HepG2 (cell line): ENCODE measurements at regions not wholly inside any gene's neighbourhood (a gene's known extent, or its start where the extent isn't known, plus 50 kb on each side); places are given as distances from the start of the nearest gene placed in this dataset.

Experiments used
- ATAC-seq: fragments of 200-7000 bp; cut with Tn5 transposase; 3 replicates; pipeline ENCODE4 v1.9.1; 2020; ENCODE audit warnings: mild to moderate bottlenecking, moderate library complexity
- BruUV-seq: library from RNA; stranded (reverse); fragments of 400-500 nt; replicated peaks from 2 replicates; lab custom pipeline; 2021; lab: Mats Ljungman, UMichigan
- CTCF ChIA-PET: fragments of 300-600 bp; formaldehyde crosslinking; extraction: SDS; loops from one replicate; lab custom pipeline; 2021; ENCODE audit warnings: low total read pairs, inconsistent platforms, low intra/inter-chr PET ratio; lab: Yijun Ruan, JAX
- POLR2A ChIA-PET: fragments of 350-600 bp; sonication (Branson Sonifier 250); formaldehyde crosslinking; loops from one replicate; lab custom pipeline; 2020; ENCODE audit warnings: antibody characterized with exemption, inconsistent platforms; lab: Yijun Ruan, JAX
- DNase-seq: peaks from one replicate; pipeline ENCODE4 v3.0.0-alpha.2; 2015; ENCODE audit warnings: low spot score
- FAIRE-seq: peaks from 3 replicates; lab custom pipeline; 2011; peaks lifted over from hg19 to GRCh38; lab: Jason Lieb, UNC
- H2AFZ ChIP-seq: one replicate; pipeline ENCODE4 v1.6.1; 2011; ENCODE audit warnings: low read length, inconsistent platforms
- H3K27ac ChIP-seq: fragments of 300-600 bp; 3 replicates; pipeline ENCODE4 v1.8.0; 2011; ENCODE audit warnings: mixed run types, mild to moderate bottlenecking, mixed read lengths, low read length, inconsistent platforms; ENCODE audit not compliant: insufficient read depth; ENCODE audit errors: extremely low read length
- H3K27me3 ChIP-seq, 2 experiments: fragments of 200-600 bp in 1 of 2; 2 replicates in 1 of 2; 3 replicates in 1 of 2; pipeline versions ENCODE4 v1.6.0 to v1.8.0; 2011; ENCODE audit warnings: low read length in 2 of 2, mild to moderate bottlenecking in 2 of 2, moderate library complexity in 2 of 2, inconsistent platforms in 1 of 2; ENCODE audit not compliant: insufficient read depth in 2 of 2, control insufficient read depth in 1 of 2
- H3K36me3 ChIP-seq, 2 experiments: fragments of 200-600 bp in 1 of 2; replicated peaks in 1 of 2; 2 replicates in 1 of 2; 3 replicates in 1 of 2; pipeline versions ENCODE4 v1.5.1 to v1.8.0; 2011; ENCODE audit warnings: low read length in 2 of 2, inconsistent platforms in 1 of 2; ENCODE audit not compliant: insufficient read depth in 2 of 2, control insufficient read depth in 1 of 2
- H3K4me1 ChIP-seq: 2 replicates; pipeline ENCODE4 v1.5.1; 2012; ENCODE audit warnings: low read length, inconsistent platforms; ENCODE audit not compliant: insufficient read depth
- H3K4me2 ChIP-seq: 2 replicates; pipeline ENCODE4 v1.6.0; 2011; ENCODE audit warnings: low read depth, low read length, inconsistent platforms
- H3K4me3 ChIP-seq, 3 experiments: fragments of 200-600 bp in 1 of 3; sonication (generic), shearing (Covaris generic) in 1 of 3; replicated peaks in 1 of 3; 2 replicates each; pipeline ENCODE4 v1.5.1; 2011 to 2016; ENCODE audit warnings: low read length in 3 of 3, inconsistent platforms in 2 of 3, low read depth in 2 of 3, mild to moderate bottlenecking in 2 of 3, control low read depth in 1 of 3, mixed read lengths in 1 of 3; ENCODE audit not compliant: insufficient read depth in 1 of 3
- H3K79me2 ChIP-seq: one replicate; pipeline ENCODE4 v1.6.1; 2011; ENCODE audit warnings: low read length, inconsistent platforms; ENCODE audit not compliant: insufficient read depth
- H3K9ac ChIP-seq: 2 replicates; pipeline ENCODE4 v1.6.0; 2011; ENCODE audit warnings: mild to moderate bottlenecking, low read depth, low read length, inconsistent platforms; ENCODE audit not compliant: insufficient read depth
- H3K9me3 ChIP-seq: 2 replicates; pipeline ENCODE4 v1.5.1; 2012; ENCODE audit warnings: mild to moderate bottlenecking, low read length
- H4K20me1 ChIP-seq: 2 replicates; pipeline ENCODE4 v1.6.0; 2011; ENCODE audit warnings: inconsistent platforms, mild to moderate bottlenecking, low read length, moderate library complexity; ENCODE audit not compliant: insufficient read depth
- HOXA9 ChIP-seq: sonication (generic); formaldehyde crosslinking; IDR thresholded peaks from 2 replicates; pipeline ENCODE4 v1.8.1; 2022; ENCODE audit warnings: missing genetic modification reagents, mild to moderate bottlenecking, moderate library complexity, borderline replicate concordance
- KMT2A ChIP-seq: sonication (generic); formaldehyde crosslinking; IDR thresholded peaks from 2 replicates; pipeline ENCODE4 v1.4.0; 2020; ENCODE audit warnings: missing genetic modification reagents
- PHF8 ChIP-seq: sonication (generic); formaldehyde crosslinking; IDR thresholded peaks from 2 replicates; pipeline ENCODE4 v1.5.0; 2020; ENCODE audit warnings: missing genetic modification reagents
- SMAD1 ChIP-seq: sonication (generic); formaldehyde crosslinking; IDR thresholded peaks from 2 replicates; pipeline ENCODE4 v1.4.0; 2020; ENCODE audit warnings: missing genetic modification reagents, low read depth, mild to moderate bottlenecking, borderline replicate concordance
- ZNF138 ChIP-seq: sonication (generic); formaldehyde crosslinking; IDR thresholded peaks from 2 replicates; pipeline ENCODE4 v1.5.0; 2020; ENCODE audit warnings: mild to moderate bottlenecking, low read depth, missing genetic modification reagents
- ZNF160 ChIP-seq: sonication (generic); formaldehyde crosslinking; IDR thresholded peaks from 2 replicates; pipeline ENCODE4 v1.8.0; 2022; ENCODE audit warnings: mild to moderate bottlenecking, inconsistent platforms, missing genetic modification reagents
- ZNF446 ChIP-seq: sonication (generic); formaldehyde crosslinking; IDR thresholded peaks from 2 replicates; pipeline ENCODE4 v1.5.0; 2020; ENCODE audit warnings: mild to moderate bottlenecking, missing genetic modification reagents
- ZNF629 ChIP-seq: sonication (generic); formaldehyde crosslinking; conservative IDR thresholded peaks from 2 replicates; pipeline ENCODE4 v1.5.0; 2020; ENCODE audit warnings: missing genetic modification reagents
- WGBS: methylation state at CpG from one replicate; pipeline ENCODE4 v1.1.6; 2017; ENCODE audit warnings: low lambda C conversion rate; 5-methylcytosine and 5-hydroxymethylcytosine counted together
- in situ Hi-C: cut with HindIII; loops from 2 replicates; pipeline ENCODE4 v1.10.0; 2017; ENCODE audit warnings: low pct_unique_long_range_greater_than_20kb; ENCODE audit not compliant: extremely low pct_ligation_motif_present
- intact Hi-C: fragments of 100-400 bp; cut with micrococcal nuclease; formaldehyde crosslinking; loops from one replicate; pipeline ENCODE4 v1.10.0; 2022; ENCODE audit not compliant: unreplicated experiment
- TF ChIP-seq, protein P1 (sequence below): sonication (generic); formaldehyde crosslinking; IDR thresholded peaks from 2 replicates; pipeline ENCODE4 v1.4.0; 2020; ENCODE audit warnings: missing genetic modification reagents, mild to moderate bottlenecking, borderline replicate concordance
- TF ChIP-seq, protein P2 (sequence below): sonication (generic); formaldehyde crosslinking; IDR thresholded peaks from 2 replicates; pipeline ENCODE4 v1.5.0; 2020; ENCODE audit warnings: missing genetic modification reagents, mild to moderate bottlenecking, borderline replicate concordance

DNA sequence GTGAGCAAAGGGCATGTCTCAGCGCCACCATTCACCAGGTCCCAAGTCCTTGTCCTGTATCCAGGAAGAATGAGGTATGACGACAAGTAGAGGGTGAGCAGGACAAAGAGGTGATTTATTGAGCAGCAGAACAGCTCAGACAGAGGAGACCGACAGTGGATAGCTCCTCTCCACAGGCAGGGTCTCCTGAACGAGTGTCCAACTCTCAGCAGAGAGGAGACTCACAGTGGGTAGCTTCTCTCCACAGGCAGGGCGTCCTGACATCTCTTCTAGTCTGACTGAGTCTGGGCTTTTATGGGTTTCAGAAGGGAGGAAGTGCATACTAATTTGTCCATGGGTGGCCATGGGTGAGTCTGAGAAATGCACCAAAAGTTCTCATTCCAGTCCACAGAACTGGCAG, 204.7 kb downstream of the ANKRD60 start (continued):
- TF ChIP-seq ZNF629 (CRISPR knock-in tag) (no peak), KMT2A (CRISPR knock-in tag) (no peak)

DNA sequence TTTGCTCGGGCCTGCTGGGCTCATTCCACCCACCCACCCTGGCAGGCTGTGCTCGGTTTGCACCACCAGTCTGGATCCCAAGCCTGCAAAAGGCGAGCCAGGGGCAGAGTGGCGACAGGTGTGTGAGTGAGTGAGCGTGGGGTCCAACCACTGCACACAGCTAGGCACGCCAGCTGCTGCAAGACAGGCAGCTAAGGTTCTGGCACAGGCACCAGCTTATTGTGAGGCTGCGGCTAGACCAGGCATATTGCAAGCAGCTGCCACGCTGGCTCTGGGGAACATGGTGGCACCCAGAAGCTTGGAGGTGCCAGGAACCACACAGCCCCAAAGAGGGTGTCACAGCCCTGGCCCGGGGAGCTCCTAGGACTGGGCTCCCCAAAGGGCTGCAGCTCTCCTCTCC, 205.1 kb downstream of the ANKRD60 start:
- CTCF ChIA-PET = no interaction called here

More for the DNA sequence above, 205.1 kb downstream of the ANKRD60 start:
- Histone ChIP-seq H3K27me3 (peaks cover 14 to 41% of the 10 kb centered on the region in 2 experiments; a peak in 4 of 5 replicates), H3K9me3 (no peaks in the 10 kb centered on the region), H3K36me3 (no peaks in the 10 kb centered on the region), H3K27ac (no peak overlapping the region), H3K79me2 (no peaks in the 10 kb centered on the region), H4K20me1 (no peaks in the 10 kb centered on the region; the same call in 1 of the 2 replicates), H3K4me3 (no peak overlapping the region), H3K9ac (no peak overlapping the region), H3K4me2 (no peak overlapping the region), H2AFZ (no peak overlapping the region), H3K4me1 (no peaks in the 10 kb centered on the region)
- in situ Hi-C loops (no loop called here), intact Hi-C loops (no loop called here)
- no TSS peak for BruUV-seq
- TF ChIP-seq, protein P1, sequence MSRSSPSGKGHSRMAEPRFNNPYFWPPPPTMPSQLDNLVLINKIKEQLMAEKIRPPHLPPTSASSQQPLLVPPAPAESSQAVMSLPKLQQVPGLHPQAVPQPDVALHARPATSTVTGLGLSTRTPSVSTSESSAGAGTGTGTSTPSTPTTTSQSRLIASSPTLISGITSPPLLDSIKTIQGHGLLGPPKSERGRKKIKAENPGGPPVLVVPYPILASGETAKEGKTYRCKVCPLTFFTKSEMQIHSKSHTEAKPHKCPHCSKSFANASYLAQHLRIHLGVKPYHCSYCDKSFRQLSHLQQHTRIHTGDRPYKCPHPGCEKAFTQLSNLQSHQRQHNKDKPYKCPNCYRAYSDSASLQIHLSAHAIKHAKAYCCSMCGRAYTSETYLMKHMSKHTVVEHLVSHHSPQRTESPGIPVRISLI = no peak
- TF ChIP-seq ZNF160 (CRISPR knock-in tag) = no peak
- no peak for TF ChIP-seq PHF8 (CRISPR knock-in tag)
- no peak for TF ChIP-seq SMAD1
- TF ChIP-seq ZNF138 (CRISPR knock-in tag) = no peak
- TF ChIP-seq ZNF446 = no peak
- TF ChIP-seq, protein P2, sequence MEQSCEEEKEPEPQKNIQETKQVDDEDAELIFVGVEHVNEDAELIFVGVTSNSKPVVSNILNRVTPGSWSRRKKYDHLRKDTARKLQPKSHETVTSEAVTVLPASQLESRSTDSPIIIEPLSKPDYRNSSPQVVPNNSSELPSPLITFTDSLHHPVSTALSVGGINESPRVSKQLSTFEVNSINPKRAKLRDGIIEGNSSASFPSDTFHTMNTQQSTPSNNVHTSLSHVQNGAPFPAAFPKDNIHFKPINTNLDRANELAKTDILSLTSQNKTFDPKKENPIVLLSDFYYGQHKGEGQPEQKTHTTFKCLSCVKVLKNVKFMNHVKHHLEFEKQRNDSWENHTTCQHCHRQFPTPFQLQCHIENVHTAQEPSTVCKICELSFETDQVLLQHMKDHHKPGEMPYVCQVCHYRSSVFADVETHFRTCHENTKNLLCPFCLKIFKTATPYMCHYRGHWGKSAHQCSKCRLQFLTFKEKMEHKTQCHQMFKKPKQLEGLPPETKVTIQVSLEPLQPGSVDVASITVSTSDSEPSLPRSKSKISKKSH (CRISPR knock-in tag) = 0 out of 2 replicates have a peak, but pooled peaks have one; percentile 20
- TF ChIP-seq HOXA9 (CRISPR knock-in tag) = no peak
- no peak for ATAC-seq
- no peak for FAIRE-seq
- WGBS = 19% methylated on average over 9 of the region's 9 CpGs
- no peak for DNase-seq
- POLR2A ChIA-PET = no interaction called here
